ENCODE measurements at regions not wholly inside any gene's neighbourhood (a gene's known extent, or its start where the extent isn't known, plus 50 kb on each side); places are given as distances from the start of the nearest gene placed in this dataset.

GRCh38 chr16:51936846-51937245 lies 610.1 kb downstream of the TOX3 start:
- intact Hi-C loops (cut with DNase I, micrococcal nuclease): no loop called here
- Mint-ChIP-seq H3K27ac (no peak overlapping the region), H3K36me3 (ENCODE audit: low read depth) (no peaks in the 10 kb centered on the region), H3K27me3 (no peaks in the 10 kb centered on the region), H3K4me1 (ENCODE audit: low read depth) (no peaks in the 10 kb centered on the region), H3K9me3 (peaks cover 12% of the 10 kb centered on the region), H3K4me3 (no peak overlapping the region)
- ChIA-PET POLR2A (no interaction called here), CTCF (no interaction called here)
- H3K27me3 ChIP-seq (ENCODE audit: control insufficient read depth in 1 of 2, insufficient read depth in 2 of 2, low read length in 2 of 2): no peaks in the 10 kb centered on the region
- peaks cover 0 to 8% of the 10 kb centered on the region in 2 experiments for H3K9me3 ChIP-seq (ENCODE audit: control insufficient read depth in 1 of 2, insufficient read depth in 1 of 2, low read length in 2 of 2)
- no peak overlapping the region for H3K27ac ChIP-seq (ENCODE audit: low read depth in 1 of 2, low read length in 2 of 2)
- H3K4me1 ChIP-seq (ENCODE audit: insufficient read depth, low read length): no peaks in the 10 kb centered on the region
- H3K36me3 ChIP-seq (ENCODE audit: insufficient read depth, low read length): no peaks in the 10 kb centered on the region
- DNase-seq (no peak), ATAC-seq (ENCODE audit: poor library complexity) (no peak)
- TF ChIP-seq CTCF (IDR thresholded peaks at IDR 0.05): no peak
- no peak overlapping the region for H3K4me3 ChIP-seq (ENCODE audit: low read length)

GRCh38 chr16:51932317-51932716 lies 614.6 kb downstream of the TOX3 start:
- no peak for TF ChIP-seq CTCF (IDR thresholded peaks at IDR 0.05)
- DNase-seq: no peak
- H3K27ac ChIP-seq (ENCODE audit: low read depth in 1 of 2, low read length in 2 of 2): no peak overlapping the region
- no peaks in the 10 kb centered on the region for H3K4me1 ChIP-seq (ENCODE audit: insufficient read depth, low read length)
- POLR2A ChIA-PET: no interaction called here
- no peak overlapping the region for H3K27ac Mint-ChIP-seq
- no peak overlapping the region for H3K4me3 ChIP-seq (ENCODE audit: low read length)
- H3K36me3 ChIP-seq (ENCODE audit: insufficient read depth, low read length): no peaks in the 10 kb centered on the region
- no peaks in the 10 kb centered on the region for H3K36me3 Mint-ChIP-seq (ENCODE audit: low read depth)
- peaks cover 10% of the 10 kb centered on the region for H3K9me3 Mint-ChIP-seq
- H3K9me3 ChIP-seq (ENCODE audit: control insufficient read depth in 1 of 2, insufficient read depth in 1 of 2, low read length in 2 of 2): peaks cover 0 to 5% of the 10 kb centered on the region in 2 experiments
- no peaks in the 10 kb centered on the region for H3K27me3 ChIP-seq (ENCODE audit: control insufficient read depth in 1 of 2, insufficient read depth in 2 of 2, low read length in 2 of 2)
- H3K4me1 Mint-ChIP-seq (ENCODE audit: low read depth): no peaks in the 10 kb centered on the region
- no peaks in the 10 kb centered on the region for H3K27me3 Mint-ChIP-seq
- no peak for ATAC-seq (ENCODE audit: poor library complexity)
- intact Hi-C loops (cut with DNase I, micrococcal nuclease): no loop called here
- CTCF ChIA-PET: no interaction called here
- no peak overlapping the region for H3K4me3 Mint-ChIP-seq

- Histone ChIP-seq H3K4me3 (ENCODE audit: low read length) (no peak overlapping the region), H3K27ac (ENCODE audit: low read depth in 1 of 2, low read length in 2 of 2) (no peak overlapping the region), H3K4me1 (ENCODE audit: insufficient read depth, low read length) (no peaks in the 10 kb centered on the region), H3K9me3 (ENCODE audit: control insufficient read depth in 1 of 2, insufficient read depth in 1 of 2, low read length in 2 of 2) (peaks cover 0 to 5% of the 10 kb centered on the region in 2 experiments), H3K36me3 (ENCODE audit: insufficient read depth, low read length) (no peaks in the 10 kb centered on the region), H3K27me3 (ENCODE audit: control insufficient read depth in 1 of 2, insufficient read depth in 2 of 2, low read length in 2 of 2) (no peaks in the 10 kb centered on the region)
- H3K9me3 Mint-ChIP-seq: peaks cover 7% of the 10 kb centered on the region
- ChIA-PET CTCF (no interaction called here), POLR2A (no interaction called here)
- TF ChIP-seq CTCF (IDR thresholded peaks at IDR 0.05): no peak
- H3K4me3 Mint-ChIP-seq: no peak overlapping the region
- no peaks in the 10 kb centered on the region for H3K4me1 Mint-ChIP-seq (ENCODE audit: low read depth)
- DNase-seq (no peak), ATAC-seq (ENCODE audit: poor library complexity) (no peak)
- intact Hi-C loops (cut with DNase I, micrococcal nuclease): no loop called here
- no peaks in the 10 kb centered on the region for H3K27me3 Mint-ChIP-seq
- H3K27ac Mint-ChIP-seq: no peak overlapping the region
- no peaks in the 10 kb centered on the region for H3K36me3 Mint-ChIP-seq (ENCODE audit: low read depth)
Measured at GRCh38 chr16:51931653-51932052, 615.3 kb downstream of the TOX3 start.
